Fibroblast of lung (primary cell): ENCODE measurements at regions not wholly inside any gene's neighbourhood (a gene's known extent, or its start where the extent isn't known, plus 50 kb on each side); places are given as distances from the start of the nearest gene placed in this dataset.
"Not testable (repeated sequence)": the region's sequence is repeated elsewhere in the genome, so short reads cannot be mapped to it uniquely, and the experiment has no call there.

Experiments used
- DNase-seq, 2 donors: peaks; one replicate each; pipeline versions ENCODE4 v3.0.0 to v3.0.0-alpha.2; 2010; ENCODE audit warnings: low read depth in 2 of 2
- H2AFZ ChIP-seq: 2 replicates; pipeline ENCODE4 v1.5.1; 2012; ENCODE audit warnings: low read length, control low read depth, inconsistent platforms
- H3K27ac ChIP-seq: 2 replicates; pipeline ENCODE4 v1.5.1; 2011; ENCODE audit warnings: low read length, control low read depth; ENCODE audit not compliant: insufficient read depth
- H3K27me3 ChIP-seq: 2 replicates; pipeline ENCODE4 v1.5.1; 2011; ENCODE audit warnings: mild to moderate bottlenecking, low read length; ENCODE audit not compliant: control insufficient read depth, insufficient read depth
- H3K36me3 ChIP-seq: 2 replicates; pipeline ENCODE4 v1.5.1; 2011; ENCODE audit warnings: low read length; ENCODE audit not compliant: control insufficient read depth, insufficient read depth
- H3K4me1 ChIP-seq: 2 replicates; pipeline ENCODE4 v1.5.1; 2011; ENCODE audit warnings: low read length; ENCODE audit not compliant: control insufficient read depth, insufficient read depth; ENCODE audit errors: extremely low read depth
- H3K4me2 ChIP-seq: 2 replicates; pipeline ENCODE4 v1.5.1; 2011; ENCODE audit warnings: low read length, control low read depth; ENCODE audit not compliant: insufficient read depth; ENCODE audit errors: extremely low read depth
- H3K4me3 ChIP-seq, 4 experiments: fragments of 200-600 bp in 1 of 4; sonication (generic) in 1 of 4; replicated peaks in 1 of 4; 2 replicates each; pipeline ENCODE4 v1.5.1; 2011 to 2016; ENCODE audit warnings: low read length in 4 of 4, low read depth in 3 of 4, mild to moderate bottlenecking in 3 of 4, control low read depth in 2 of 4, inconsistent platforms in 1 of 4, mixed read lengths in 1 of 4; ENCODE audit not compliant: insufficient read depth in 1 of 4; ENCODE audit errors: control extremely low read depth in 1 of 4
- H3K79me2 ChIP-seq: 2 replicates; pipeline ENCODE4 v1.5.1; 2012; ENCODE audit warnings: mild to moderate bottlenecking, low read length, inconsistent platforms; ENCODE audit not compliant: control insufficient read depth, insufficient read depth
- H3K9ac ChIP-seq: 2 replicates; pipeline ENCODE4 v1.5.1; 2011; ENCODE audit warnings: mild to moderate bottlenecking, low read length, control low read depth; ENCODE audit not compliant: insufficient read depth
- H3K9me3 ChIP-seq: 2 replicates; pipeline ENCODE4 v1.5.1; 2012; ENCODE audit warnings: low read depth, low read length; ENCODE audit not compliant: control insufficient read depth, insufficient read depth
- H4K20me1 ChIP-seq: 2 replicates; pipeline ENCODE4 v1.5.1; 2011; ENCODE audit warnings: low read length; ENCODE audit not compliant: control insufficient read depth, insufficient read depth; ENCODE audit errors: extremely low read depth
- CTCF ChIP-seq, 2 donors: IDR thresholded peaks in 1 of 2; conservative IDR thresholded peaks in 1 of 2; 1 replicate in 1 of 2; 2 replicates in 1 of 2; pipeline ENCODE4 v1.5.1; 2011 to 2012; ENCODE audit warnings: low read length in 2 of 2, control low read depth in 1 of 2, inconsistent platforms in 1 of 2, low read depth in 1 of 2, mild to moderate bottlenecking in 1 of 2
- EZH2 ChIP-seq: IDR thresholded peaks from 2 replicates; pipeline ENCODE4 v1.5.1; 2012; ENCODE audit warnings: low read length, control low read depth, mild to moderate bottlenecking; ENCODE audit errors: missing control alignments

- Histone ChIP-seq H2AFZ (no peak overlapping the region), H3K27ac (no peak overlapping the region), H3K4me1 (no peaks in the 10 kb centered on the region), H3K4me3 (no peak overlapping the region), H3K27me3 (no peaks in the 10 kb centered on the region), H3K36me3 (no peaks in the 10 kb centered on the region), H3K9me3 (no peaks in the 10 kb centered on the region), H3K79me2 (no peaks in the 10 kb centered on the region), H3K9ac (no peak overlapping the region), H4K20me1 (no peaks in the 10 kb centered on the region), H3K4me2 (no peak overlapping the region)
- DNase-seq, result no peak
- no peak for TF ChIP-seq EZH2
- TF ChIP-seq CTCF (conservative IDR thresholded peaks at IDR 0.05 in 1 of 2, IDR thresholded peaks at IDR 0.05 in 1 of 2; ENCODE audit: low read depth in 1 of 2, low read length in 2 of 2), result no peak
Measured at GRCh38 chr7:48847917-48848316, 76.4 kb upstream of the CDC14C start.

GRCh38 chr7:48860447-48860846, 63.9 kb upstream of the CDC14C start:
- not testable (repeated sequence) for H2AFZ ChIP-seq, H3K9me3 ChIP-seq, H4K20me1 ChIP-seq, H3K79me2 ChIP-seq, H3K4me1 ChIP-seq, H3K4me2 ChIP-seq, H3K27me3 ChIP-seq, H3K27ac ChIP-seq, H3K4me3 ChIP-seq, H3K36me3 ChIP-seq, H3K9ac ChIP-seq, DNase-seq

GRCh38 chr7:48868916-48869315, 55.4 kb upstream of the CDC14C start:
- Histone ChIP-seq H3K4me3 (no peak overlapping the region), H3K9me3 (no peaks in the 10 kb centered on the region), H3K36me3 (no peaks in the 10 kb centered on the region), H4K20me1 (no peaks in the 10 kb centered on the region), H3K4me1 (no peaks in the 10 kb centered on the region), H3K9ac (no peak overlapping the region), H3K4me2 (no peak overlapping the region), H3K27ac (no peak overlapping the region), H3K27me3 (no peaks in the 10 kb centered on the region), H2AFZ (no peak overlapping the region), H3K79me2 (no peaks in the 10 kb centered on the region)
- no peak for TF ChIP-seq CTCF (conservative IDR thresholded peaks at IDR 0.05 in 1 of 2, IDR thresholded peaks at IDR 0.05 in 1 of 2; ENCODE audit: low read depth in 1 of 2, low read length in 2 of 2)
- TF ChIP-seq EZH2, result no peak
- no peak for DNase-seq

GRCh38 chr7:48872548-48872947, 51.8 kb upstream of the CDC14C start:
- H3K27me3 ChIP-seq, result no peaks in the 10 kb centered on the region
- no peak overlapping the region for H3K27ac ChIP-seq
- no peak for TF ChIP-seq EZH2
- no peak for TF ChIP-seq CTCF (conservative IDR thresholded peaks at IDR 0.05 in 1 of 2, IDR thresholded peaks at IDR 0.05 in 1 of 2; ENCODE audit: low read depth in 1 of 2, low read length in 2 of 2)
- no peaks in the 10 kb centered on the region for H3K36me3 ChIP-seq
- H3K4me2 ChIP-seq, result no peak overlapping the region
- H4K20me1 ChIP-seq, result no peaks in the 10 kb centered on the region
- no peaks in the 10 kb centered on the region for H3K9me3 ChIP-seq
- no peaks in the 10 kb centered on the region for H3K79me2 ChIP-seq
- no peak for DNase-seq
- no peak overlapping the region for H3K4me3 ChIP-seq
- no peak overlapping the region for H3K9ac ChIP-seq
- H2AFZ ChIP-seq, result no peak overlapping the region
- H3K4me1 ChIP-seq, result no peaks in the 10 kb centered on the region
